ENCODE measurements at regions not wholly inside any gene's neighbourhood (a gene's known extent, or its start where the extent isn't known, plus 50 kb on each side); places are given as distances from the start of the nearest gene placed in this dataset.
A peak's percentile ranks its signal among the peaks of the same experiment; 100 is the strongest.

DNA sequence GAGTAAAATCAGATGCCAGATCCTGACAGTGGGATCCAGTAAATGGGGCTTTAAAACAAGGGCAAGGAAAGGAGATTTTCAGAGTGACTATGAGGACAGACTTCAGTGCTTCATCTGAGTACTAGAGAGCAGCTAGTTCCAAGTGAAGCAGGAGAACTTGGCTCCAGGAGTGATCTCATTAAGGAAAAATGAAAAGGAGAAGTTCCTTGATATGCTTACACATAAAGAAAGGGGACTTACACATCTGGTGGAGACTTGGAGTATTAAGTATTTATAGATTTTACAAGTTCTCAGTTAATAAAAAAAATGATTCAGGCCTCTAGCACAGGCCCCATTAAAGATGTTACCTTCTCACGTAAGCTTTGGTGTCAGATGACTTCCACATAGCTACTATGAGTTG lies 105.8 kb downstream of the ICOS start:
- DNase-seq (ENCODE audit: low read depth in 4 of 4, low spot score in 1 of 4), result no peak

DNA sequence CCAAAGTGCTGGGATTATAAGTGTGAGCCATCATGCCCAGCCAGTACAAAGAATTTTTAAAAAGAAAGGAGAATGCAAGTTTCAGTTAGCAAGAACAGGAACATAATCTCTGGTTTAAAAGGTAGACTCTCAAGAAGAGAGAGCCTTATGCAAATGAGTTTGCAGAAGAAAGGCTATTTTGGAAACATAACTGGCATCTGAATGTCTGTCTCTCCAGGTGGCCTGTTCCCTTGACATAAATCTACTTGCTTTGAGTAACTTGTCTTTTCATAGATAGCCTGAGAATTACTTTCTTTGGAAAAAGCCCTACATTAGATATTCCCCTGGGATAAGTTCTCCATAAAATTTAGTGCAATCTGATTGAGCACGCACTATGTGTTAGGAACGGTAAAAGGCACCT lies 109.6 kb downstream of the ICOS start:
- no peak for DNase-seq (ENCODE audit: low read depth in 4 of 4, low spot score in 1 of 4)

DNA sequence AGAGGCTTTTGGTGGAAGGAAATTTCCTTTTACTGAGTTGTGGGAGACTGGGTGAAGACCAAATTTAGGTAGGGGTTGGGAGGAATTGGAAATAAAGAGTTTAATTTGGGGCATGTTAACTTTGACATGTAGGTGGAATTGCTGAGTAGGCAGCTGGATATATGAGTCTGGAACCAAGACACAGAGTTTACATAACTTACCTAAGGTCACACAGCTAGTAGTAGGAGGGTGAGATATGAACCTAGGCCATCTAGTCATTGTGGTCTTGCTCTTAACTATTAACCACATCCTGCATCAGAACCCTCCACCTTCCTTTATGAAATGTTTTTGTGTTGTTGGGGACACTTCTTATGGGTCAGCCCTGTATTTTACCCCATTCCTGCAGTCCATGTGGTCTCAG lies 113.1 kb downstream of the ICOS start:
- DNase-seq (ENCODE audit: low read depth in 4 of 4, low spot score in 1 of 4), result no peak

DNA sequence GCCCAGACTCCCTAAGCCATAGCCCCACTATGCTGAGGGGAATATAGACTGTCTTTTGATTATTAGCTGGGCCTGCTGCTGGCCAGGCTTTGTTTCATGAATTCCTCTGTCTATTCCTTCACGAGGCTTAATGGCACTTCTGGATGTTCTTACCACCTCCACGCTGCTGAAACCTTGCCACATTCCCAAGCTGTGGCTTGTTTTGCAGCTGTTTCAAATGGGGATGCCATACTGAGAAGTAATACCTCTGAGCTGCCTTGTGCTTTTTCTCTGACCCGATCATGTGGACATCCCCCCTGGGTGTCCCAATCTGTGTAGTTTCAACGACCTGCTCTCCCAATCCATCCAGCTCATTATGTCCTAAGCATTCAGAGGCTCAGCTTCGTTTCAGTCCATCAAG lies 114.1 kb downstream of the ICOS start:
- DNase-seq (ENCODE audit: low read depth in 4 of 4, low spot score in 1 of 4), result no peak

DNA sequence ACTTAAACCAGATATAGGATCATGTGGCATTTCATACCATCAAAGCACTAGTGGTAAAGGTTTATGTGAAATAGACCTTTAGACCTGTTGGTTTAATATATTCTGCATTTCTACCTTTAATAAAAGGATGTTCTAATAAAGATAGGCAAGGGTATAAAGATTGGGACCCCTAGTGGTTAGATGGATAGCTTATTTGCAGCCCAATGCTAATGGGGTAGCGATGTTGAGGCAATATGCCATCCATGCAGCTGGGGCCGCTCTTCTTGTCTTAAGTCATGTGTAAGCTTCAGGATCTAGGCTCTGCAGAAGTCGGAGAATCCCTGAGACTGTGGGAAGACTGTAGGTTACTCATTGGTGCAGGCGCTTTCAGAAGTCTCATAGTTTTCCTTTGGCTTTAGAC lies 114.9 kb downstream of the ICOS start:
- DNase-seq (ENCODE audit: low read depth in 4 of 4, low spot score in 1 of 4), result no peak

DNA sequence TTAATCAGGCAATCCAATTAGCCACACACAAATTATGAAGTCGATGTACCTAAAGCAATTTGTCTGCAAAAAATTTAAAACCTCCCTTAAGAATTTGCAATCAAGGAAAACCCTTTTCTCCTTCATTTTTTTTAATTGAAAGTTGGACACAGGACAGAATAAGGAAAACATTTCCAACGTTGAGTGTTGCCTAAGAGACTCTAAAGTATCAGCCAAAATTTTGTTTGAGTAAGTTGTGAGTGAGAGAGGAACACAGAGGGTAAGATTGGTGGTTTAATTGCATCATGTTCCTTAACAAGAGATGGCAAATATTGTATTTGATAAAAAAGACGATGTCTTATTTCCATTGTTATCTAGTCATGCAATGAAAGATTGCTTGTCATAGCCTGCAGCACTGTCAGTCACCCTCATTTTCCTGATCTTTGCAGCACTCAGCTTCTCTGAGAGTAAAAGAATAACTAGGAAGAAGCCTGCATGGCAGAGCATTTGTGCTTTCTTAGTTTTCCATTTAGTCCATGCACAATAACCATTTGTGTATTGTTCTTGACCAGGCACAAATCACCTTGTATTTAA lies 115.5 kb downstream of the ICOS start:
- DNase-seq (ENCODE audit: low read depth in 4 of 4, low spot score in 1 of 4), result no peak

DNA sequence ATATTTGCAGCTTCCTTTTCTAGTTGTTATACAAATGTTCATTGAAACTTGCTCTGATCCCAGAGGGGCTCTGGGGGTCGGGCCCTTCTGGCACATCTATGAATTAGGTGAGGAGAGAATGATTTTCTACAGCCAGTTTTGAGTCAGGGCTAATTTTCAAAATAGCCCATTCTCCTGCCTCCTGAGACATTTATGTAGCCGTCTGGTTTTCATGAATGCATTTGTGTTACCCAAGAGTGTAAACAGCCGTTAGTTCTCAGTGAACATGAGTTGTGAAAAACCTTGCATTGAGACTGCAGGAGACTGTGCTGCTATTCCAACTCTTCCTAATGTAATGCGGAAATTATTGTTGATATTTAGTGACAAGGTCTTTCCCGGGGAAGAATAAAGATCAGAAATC lies 122.5 kb downstream of the ICOS start:
- no peak for DNase-seq (ENCODE audit: low read depth in 4 of 4, low spot score in 1 of 4)

DNA sequence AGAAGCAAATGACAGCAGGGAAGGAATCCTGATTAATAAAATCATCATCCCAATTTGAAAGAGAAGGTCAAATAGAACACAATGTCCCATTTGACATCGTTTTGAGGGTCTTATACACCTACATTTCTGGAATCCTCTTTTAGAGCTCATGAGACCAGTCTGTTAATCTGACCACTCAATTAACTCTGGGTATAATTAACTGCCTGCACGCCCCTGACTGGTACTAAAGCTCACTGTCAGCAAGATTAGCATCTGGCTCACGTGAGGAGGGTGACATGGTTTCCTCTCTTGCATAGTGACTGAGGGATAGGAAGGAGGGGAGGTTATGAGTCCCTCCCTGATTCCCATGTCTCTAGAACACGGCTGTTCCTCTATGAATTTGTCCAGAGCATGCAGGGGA lies 124.3 kb downstream of the ICOS start:
- no peak for DNase-seq (ENCODE audit: low read depth in 4 of 4, low spot score in 1 of 4)

DNA sequence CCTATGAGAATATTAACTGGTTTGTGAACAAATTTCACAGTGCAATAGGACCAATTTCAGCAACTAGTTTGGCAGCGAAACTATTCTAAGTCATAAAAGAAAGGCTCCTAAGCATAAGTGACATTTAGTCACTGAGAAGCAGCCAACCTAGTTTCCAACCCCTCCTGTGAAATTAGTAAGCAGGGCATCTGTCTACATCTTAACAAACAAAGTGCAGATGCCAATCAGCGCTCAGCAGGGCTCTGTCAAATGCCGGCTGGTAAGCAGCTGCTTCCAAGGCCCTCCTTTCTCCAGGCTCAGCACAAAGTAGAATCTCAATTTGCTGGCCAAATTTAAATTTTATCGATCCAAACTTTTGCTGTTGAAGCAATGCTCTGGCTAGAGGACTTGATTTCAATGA lies 124.7 kb downstream of the ICOS start:
- no peak for DNase-seq (ENCODE audit: low read depth in 4 of 4, low spot score in 1 of 4)

DNA sequence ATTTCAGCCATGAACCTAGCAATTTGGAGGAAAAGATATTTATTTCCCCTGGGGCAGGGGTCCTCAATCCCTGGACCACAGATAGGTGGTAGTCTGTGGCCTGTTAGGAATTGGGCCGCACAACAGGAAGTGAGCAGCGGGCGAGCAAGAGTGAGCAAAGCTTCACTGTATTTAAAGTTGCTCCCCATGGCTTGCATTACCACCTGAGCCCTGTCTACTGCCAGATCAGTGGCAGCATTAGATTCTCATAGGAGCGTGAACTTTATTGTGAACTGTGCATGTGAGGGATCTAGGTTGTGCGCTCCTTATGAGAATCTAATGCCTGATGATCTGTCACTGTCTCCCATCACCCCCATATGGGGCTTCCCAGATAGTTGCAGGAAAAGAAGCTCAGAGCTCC lies 127.6 kb downstream of the ICOS start:
- DNase-seq (ENCODE audit: low read depth in 4 of 4, low spot score in 1 of 4), result no peak

DNA sequence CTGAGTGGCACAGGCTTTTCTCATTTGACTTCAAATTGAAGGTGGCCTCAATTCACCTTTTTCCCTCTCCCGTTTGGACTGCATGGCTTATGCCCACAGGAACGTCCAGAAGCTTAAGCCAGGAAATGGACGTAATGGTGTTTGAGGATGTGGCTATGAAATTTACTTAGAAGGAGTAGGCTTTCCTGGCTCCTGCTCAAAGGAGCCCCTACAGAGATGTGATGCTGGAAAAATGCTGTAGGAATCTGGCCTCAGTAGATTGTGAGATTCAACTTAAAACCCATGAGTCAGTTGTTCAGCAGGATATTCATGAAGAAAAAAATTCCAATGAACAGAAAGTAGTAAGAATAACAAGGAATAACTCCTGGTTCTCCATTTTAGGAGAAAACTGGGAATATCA lies 129.0 kb downstream of the ICOS start:
- no peak for DNase-seq (ENCODE audit: low read depth in 4 of 4, low spot score in 1 of 4)

DNA sequence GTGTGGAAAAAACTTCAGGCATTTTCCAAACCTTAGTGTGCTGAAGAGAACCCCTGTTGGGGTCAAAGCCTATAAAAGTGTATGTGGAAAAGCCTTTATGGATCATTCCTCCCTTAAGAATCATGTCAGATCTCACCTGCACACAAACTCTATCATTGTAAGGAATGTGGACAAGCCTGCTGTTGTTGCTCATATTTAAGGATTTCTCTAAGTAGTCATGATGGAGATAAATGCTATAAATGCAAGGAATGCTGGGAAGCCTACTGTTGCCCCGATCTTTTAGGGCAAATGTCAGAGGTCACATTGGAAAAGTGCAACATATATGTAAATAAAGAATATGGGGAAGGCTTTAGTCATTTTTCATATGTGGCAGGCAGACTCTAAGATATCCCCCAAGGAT lies 129.5 kb downstream of the ICOS start:
- no peak for DNase-seq (ENCODE audit: low read depth in 4 of 4, low spot score in 1 of 4)

DNA sequence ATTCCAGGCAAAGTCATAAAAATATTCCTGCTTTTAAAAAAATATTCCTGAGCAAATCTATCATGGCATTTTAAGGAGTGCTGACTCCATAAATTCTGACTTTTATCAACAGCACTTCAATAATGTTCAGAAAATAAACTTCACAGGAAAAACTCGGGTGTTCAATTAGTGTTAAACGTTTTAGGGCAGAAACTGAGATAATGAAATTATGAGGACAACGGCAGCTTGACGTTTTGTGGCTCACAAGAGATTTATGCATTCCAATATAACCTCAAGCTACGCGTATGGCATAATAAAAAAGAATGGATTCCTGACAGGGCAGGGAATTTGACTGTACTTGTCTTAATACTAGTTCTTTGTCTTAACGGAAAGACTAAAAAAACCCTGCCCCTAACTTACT lies 133.2 kb downstream of the ICOS start:
- DNase-seq (ENCODE audit: low read depth in 4 of 4, low spot score in 1 of 4), result no peak

DNA sequence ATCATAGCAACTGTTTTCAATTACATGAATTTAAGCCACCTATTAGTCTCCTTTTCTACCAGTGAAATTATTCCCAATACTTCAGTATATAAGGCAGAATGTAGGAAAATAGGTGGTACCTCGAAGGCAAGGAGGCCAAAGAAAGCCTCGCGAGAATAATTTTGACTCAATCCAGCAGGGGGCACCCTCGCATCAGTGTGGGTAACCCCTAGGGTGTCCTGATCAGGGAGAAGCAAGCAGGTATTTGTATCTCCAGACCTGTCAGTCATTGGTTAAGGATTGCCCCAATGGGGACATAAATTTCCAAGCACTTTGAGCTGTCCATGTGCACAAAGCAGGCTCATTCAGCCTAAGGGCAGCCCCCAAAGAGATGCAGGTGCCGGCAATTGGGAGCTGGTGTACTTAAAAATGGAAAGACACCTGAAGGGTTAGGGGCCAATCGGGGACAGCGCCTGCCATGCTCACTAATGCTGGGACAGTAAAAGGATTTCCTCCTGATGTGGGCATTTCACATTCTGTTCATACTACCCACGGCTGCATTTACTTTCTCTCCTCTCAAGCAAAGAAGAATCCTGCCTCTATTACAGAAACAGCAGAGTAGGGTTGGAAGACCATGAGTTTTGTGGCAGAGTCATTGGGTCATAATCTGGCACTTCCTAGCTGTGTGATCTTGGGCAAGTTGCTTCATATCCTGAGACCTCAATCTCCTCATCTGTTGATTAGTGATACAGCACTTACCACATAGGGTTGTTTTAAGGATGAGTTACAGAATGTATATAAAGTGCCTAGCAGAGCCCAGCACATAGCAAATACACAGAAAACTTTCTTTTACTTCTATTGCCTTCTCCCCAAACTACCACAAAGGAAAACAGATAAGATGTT lies 136.1 kb downstream of the ICOS start:
- peak; percentile 58 to 66 (median 60) for DNase-seq (ENCODE audit: low read depth in 4 of 4, low spot score in 1 of 4)

DNA sequence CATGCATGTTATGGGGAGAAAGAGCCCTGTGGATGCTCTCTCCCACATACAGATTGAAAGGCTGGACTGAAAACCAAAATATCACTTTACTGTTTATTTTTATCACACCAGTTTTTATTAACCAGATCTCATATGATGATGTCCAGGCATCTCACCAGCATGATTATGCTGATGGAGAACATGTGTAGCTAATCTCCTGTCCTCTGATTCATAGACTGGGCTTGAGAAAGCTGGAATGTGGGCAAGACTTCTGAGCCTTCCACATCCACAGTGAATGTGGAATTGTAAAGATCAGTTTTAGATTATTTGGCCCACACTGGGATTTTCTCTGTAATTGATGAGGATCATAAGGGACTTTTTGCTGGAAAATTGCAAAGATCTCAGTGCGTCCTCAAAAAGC lies 137.9 kb downstream of the ICOS start:
- no peak for DNase-seq (ENCODE audit: low read depth in 4 of 4, low spot score in 1 of 4)

DNA sequence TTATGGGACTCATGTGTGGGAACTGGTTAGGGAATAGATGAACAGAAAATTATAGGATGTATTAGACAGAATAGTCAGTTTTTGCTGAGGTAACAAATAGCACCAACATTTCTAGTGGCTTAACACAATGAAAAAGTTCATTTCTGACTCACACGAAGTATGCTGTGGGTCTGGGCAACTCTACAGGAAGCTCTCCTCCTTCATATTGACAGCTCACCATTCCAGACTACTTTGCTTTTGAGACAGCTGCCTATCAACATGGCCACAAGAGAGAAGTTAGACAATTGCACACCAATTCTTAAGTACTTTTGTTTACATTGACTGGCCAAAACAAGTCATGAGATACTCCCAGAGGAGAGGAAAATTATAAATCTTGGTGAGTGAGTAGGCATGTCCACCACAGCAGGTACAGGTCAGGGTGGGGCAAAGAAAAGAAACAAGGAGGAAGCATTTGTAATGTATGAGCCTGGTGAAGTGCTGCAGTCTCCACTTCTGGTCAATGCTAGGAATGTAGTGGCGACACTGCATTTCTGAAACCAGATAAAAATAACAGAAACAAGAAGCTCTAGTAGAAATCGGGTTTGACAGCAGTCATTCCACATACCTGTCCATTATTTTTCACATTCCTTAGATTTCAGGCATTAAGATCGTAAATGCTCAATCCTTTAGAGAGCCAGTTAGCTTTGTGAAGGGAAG lies 141.6 kb downstream of the ICOS start:
- DNase-seq (ENCODE audit: low read depth in 4 of 4, low spot score in 1 of 4), result no peak

DNA sequence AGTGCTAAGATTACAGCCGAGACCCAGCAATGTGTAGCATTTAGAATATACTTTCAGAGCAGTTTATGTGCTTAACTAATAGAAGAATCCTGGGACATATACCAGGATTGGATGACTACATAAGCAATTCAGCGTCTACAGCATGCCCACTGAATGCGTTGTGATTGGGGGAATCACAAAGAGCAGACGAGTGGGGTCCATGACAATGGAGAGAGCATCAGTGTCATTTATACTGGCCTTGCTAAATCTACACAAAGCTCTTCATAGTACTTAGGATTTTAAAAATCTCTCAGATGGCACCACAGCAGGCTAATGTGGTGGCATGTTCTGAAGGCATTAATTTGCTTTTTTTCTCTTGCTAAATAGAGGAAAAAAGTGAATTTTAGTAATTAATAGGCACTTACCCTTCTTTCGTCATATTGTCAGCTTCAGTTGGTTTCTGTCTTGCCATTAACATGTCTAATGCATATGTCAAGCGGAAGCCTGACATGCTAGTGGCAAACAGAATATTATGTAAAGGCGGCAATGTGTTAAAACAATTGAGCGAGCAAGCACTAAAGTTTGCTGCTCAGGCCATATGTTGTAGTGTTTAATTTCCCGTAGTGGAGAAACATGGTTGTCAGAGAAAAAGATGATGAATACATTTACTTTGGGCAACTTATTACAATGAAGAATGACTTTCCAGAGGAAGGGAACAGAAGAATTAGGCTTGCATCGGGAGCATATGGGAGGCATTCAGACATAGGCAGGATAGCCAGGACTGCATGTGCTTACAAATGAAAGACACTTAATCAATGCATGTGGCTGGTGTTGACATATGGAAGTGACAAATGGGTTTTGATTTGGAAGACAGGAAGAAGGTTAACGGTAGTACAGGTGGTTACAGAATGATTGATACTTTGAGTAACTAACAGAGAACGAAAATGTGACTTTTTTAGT lies 145.2 kb downstream of the ICOS start:
- DNase-seq (ENCODE audit: low read depth in 4 of 4, low spot score in 1 of 4), result no peak

DNA sequence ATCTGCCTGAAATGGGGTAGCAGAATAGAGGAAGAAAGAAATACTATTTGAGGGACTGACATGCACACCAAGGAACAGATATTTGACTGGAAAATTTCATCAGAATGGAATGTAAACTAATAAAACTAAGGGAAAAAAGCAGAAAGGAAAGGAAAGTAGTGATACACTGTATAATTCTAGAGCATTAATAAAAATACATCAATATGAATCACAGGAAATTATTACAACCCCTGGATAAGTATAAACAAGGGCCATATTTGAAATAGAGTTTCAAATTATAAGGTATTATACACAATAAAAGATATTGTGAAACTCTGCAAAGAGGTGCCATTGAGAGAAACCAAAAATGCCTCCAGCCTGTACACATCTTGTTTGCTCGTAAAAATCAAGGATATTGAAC lies 149.6 kb downstream of the ICOS start:
- no peak for DNase-seq (ENCODE audit: low read depth in 4 of 4, low spot score in 1 of 4)

DNA sequence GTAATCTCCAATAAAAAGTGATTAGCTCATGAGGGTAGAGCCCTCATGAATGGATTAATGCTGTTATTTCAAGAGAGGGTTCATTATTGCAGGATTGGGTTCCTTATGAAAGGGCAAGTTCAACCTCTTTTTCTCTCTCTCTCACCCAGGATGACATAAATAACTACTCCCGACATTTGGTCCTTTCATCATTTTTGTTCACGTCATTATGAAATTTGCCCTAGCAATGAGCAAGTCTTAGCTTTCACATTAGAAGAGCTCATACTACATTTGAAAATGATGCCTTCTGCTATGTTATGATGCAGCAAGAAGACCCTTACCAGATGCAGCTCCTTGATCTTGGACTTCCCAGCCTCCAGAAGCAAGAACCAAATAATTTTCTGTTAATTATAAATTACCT lies 152.5 kb downstream of the ICOS start:
- no peak for DNase-seq (ENCODE audit: low read depth in 4 of 4, low spot score in 1 of 4)

DNA sequence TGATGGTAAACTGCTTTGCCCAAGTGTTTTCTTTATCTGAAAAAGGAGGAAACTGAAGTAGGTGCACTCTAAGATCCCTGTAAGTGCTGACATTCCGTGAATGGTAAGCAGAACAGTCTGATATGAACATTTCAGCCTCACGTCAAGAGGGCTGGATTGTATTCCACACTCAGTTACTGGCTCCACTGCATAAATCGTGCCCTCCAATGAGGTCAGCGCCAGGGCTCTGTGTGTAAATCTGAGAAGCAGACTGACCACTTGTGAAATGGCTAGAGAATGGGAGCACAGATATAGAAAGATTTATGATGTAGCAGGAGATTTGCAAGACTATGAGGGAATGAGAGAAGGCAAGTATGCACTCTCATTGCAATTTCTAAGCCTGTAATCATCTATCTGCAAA lies 153.0 kb downstream of the ICOS start:
- DNase-seq (ENCODE audit: low read depth in 4 of 4, low spot score in 1 of 4), result no peak

DNA sequence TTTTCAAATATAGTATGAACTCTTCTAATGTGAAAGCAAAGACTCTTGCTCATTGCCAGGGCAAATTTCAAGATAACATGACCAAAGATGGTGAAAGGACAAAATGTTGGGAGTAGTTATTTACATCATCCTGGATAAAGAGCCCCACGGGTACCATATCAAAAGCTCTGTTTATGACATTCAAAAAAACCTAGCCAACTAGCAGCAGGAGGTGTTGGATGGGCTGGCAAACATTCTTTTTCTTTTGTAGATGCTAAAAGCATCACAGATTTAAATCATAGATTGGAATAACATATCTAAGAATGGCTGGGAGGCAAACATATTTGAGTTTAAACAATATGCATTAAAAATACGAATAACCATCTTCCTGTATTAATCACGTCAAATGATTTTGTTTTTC lies 153.5 kb downstream of the ICOS start:
- no peak for DNase-seq (ENCODE audit: low read depth in 4 of 4, low spot score in 1 of 4)
